ENCODE measurements at regions not wholly inside any gene's neighbourhood (a gene's known extent, or its start where the extent isn't known, plus 50 kb on each side); places are given as distances from the start of the nearest gene placed in this dataset.

GRCh38 chr19:30881930-30882329 lies 467.3 kb downstream of the TSHZ3 start:
- TF ChIP-seq POLR2A (IDR thresholded peaks at IDR 0.05; ENCODE audit: low read depth, low read length) (no peak), TAF1 (IDR thresholded peaks at IDR 0.05; ENCODE audit: low read depth, low read length) (no peak)
